ENCODE measurements at regions not wholly inside any gene's neighbourhood (a gene's known extent, or its start where the extent isn't known, plus 50 kb on each side); places are given as distances from the start of the nearest gene placed in this dataset.

DNA sequence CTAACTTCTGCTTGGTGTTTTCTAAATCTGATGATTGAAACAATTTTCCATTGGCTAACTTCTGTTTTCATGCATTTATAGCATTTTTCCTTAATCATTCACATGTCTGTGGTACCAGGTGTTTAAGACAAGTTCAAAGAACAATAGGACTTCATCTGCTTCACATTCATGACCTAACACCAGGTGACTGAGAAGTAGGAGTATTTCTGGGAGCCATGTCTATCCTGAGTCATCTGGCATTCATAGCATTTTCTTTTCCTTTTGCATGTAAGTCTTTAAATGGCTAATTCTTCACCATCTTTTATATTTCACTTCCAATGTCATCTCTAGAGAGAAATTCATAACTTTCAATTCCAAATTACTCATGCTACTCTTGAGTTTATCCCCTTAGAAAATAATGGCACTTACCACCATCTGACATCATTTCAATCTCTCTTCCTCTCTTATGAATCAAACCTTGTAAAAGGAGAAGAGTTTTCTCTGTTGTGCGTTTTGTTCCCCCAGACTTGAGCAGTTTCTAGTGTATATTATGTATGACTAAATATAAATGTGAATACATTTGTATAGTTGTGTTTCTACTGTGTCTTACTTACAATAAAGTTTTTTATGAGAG is 1196.1 kb upstream of the CDH9 start (continued):
- no peak for TF ChIP-seq CHD2 (IDR thresholded peaks at IDR 0.05; ENCODE audit: low read length)
- no peak for TF ChIP-seq GTF2F1 (IDR thresholded peaks at IDR 0.05; ENCODE audit: borderline replicate concordance, low read depth, low read length)
- TF ChIP-seq SUZ12 (IDR thresholded peaks at IDR 0.05; ENCODE audit: low read length), result no peak
- TF ChIP-seq TBP (IDR thresholded peaks at IDR 0.05; ENCODE audit: low read depth, low read length), result no peak
- TF ChIP-seq HDAC6 (IDR thresholded peaks at IDR 0.05; ENCODE audit: low read depth, low read length), result no peak
- TF ChIP-seq RBBP5 (IDR thresholded peaks at IDR 0.05; ENCODE audit: borderline replicate concordance, low read depth, low read length), result no peak
- no peak for TF ChIP-seq EZH2 (IDR thresholded peaks at IDR 0.05; ENCODE audit: low read depth, low read length, severe bottlenecking)

Measured in H1 (cell line).